HEK293T (cell line): ENCODE measurements at regions not wholly inside any gene's neighbourhood (a gene's known extent, or its start where the extent isn't known, plus 50 kb on each side); places are given as distances from the start of the nearest gene placed in this dataset.

Experiments used
- CTCF ChIA-PET: fragments of 350-600 bp; formaldehyde crosslinking; extraction: SDS; loops from one replicate; lab custom pipeline; 2021; ENCODE audit warnings: antibody characterized with exemption, inconsistent platforms; lab: Yijun Ruan, JAX
- POLR2A ChIA-PET: fragments of 350-600 bp; formaldehyde crosslinking; extraction: SDS; loops from one replicate; lab custom pipeline; 2020; ENCODE audit warnings: antibody characterized with exemption, inconsistent platforms; lab: Yijun Ruan, JAX
- DNase-seq: peaks from one replicate; pipeline ENCODE4 v3.0.0; 2012; ENCODE audit warnings: mixed read lengths; ENCODE audit errors: extremely low spot score
- ARNT ChIP-seq: fragments of 450-650 bp; IDR thresholded peaks from 2 replicates; pipeline ENCODE4 v1.6.1; 2017; ENCODE audit warnings: mild to moderate bottlenecking
- BHLHE40 ChIP-seq: fragments of 450-650 bp; IDR thresholded peaks from 2 replicates; pipeline ENCODE4 v1.6.1; 2016; ENCODE audit warnings: mild to moderate bottlenecking, moderate library complexity, borderline replicate concordance
- CTBP1 ChIP-seq: fragments of 450-650 bp; IDR thresholded peaks from 2 replicates; pipeline ENCODE4 v1.6.1; 2016; ENCODE audit warnings: borderline replicate concordance
- ELF4 ChIP-seq: fragments of 450-650 bp; IDR thresholded peaks from 2 replicates; pipeline ENCODE4 v1.6.1; 2017; ENCODE audit warnings: antibody characterized with exemption
- FOXA1 ChIP-seq: fragments of 450-650 bp; IDR thresholded peaks from 2 replicates; pipeline ENCODE4 v1.6.1; 2016; ENCODE audit warnings: mild to moderate bottlenecking
- FOXK2 ChIP-seq: fragments of 450-650 bp; IDR thresholded peaks from 2 replicates; pipeline ENCODE4 v1.6.1; 2016; ENCODE audit warnings: mild to moderate bottlenecking
- FOXM1 ChIP-seq: fragments of 450-650 bp; IDR thresholded peaks from 2 replicates; pipeline ENCODE4 v1.6.1; 2017; ENCODE audit warnings: mild to moderate bottlenecking, borderline replicate concordance
- HDGF ChIP-seq: fragments of 450-650 bp; IDR thresholded peaks from 2 replicates; pipeline ENCODE4 v1.6.1; 2017; ENCODE audit warnings: antibody characterized with exemption, borderline replicate concordance
- L3MBTL2 ChIP-seq: fragments of 450-650 bp; conservative IDR thresholded peaks from 2 replicates; pipeline ENCODE4 v1.6.1; 2016; ENCODE audit warnings: mild to moderate bottlenecking
- LEF1 ChIP-seq: fragments of 450-650 bp; IDR thresholded peaks from 2 replicates; pipeline ENCODE4 v1.6.1; 2017; ENCODE audit warnings: mild to moderate bottlenecking, borderline replicate concordance
- NFRKB ChIP-seq: fragments of 450-650 bp; IDR thresholded peaks from 2 replicates; pipeline ENCODE4 v1.6.1; 2016; ENCODE audit warnings: mild to moderate bottlenecking, moderate library complexity
- PKNOX1 ChIP-seq: fragments of 450-650 bp; IDR thresholded peaks from 2 replicates; pipeline ENCODE4 v1.6.1; 2016
- SP1 ChIP-seq: fragments of 450-650 bp; IDR thresholded peaks from 2 replicates; pipeline ENCODE4 v1.6.1; 2017
- SUZ12 ChIP-seq: fragments of 450-650 bp; IDR thresholded peaks from 2 replicates; pipeline ENCODE4 v1.6.1; 2016; ENCODE audit warnings: mild to moderate bottlenecking
- TARDBP ChIP-seq: fragments of 450-650 bp; IDR thresholded peaks from 2 replicates; pipeline ENCODE4 v1.6.1; 2016
- ZNF384 ChIP-seq: fragments of 450-650 bp; IDR thresholded peaks from 2 replicates; pipeline ENCODE4 v1.6.1; 2016

GRCh38 chr13:33978653-33979052 lies 160.7 kb downstream of the RFC3 start:
- no peak for TF ChIP-seq PKNOX1
- TF ChIP-seq TARDBP: no peak
- no peak for TF ChIP-seq NFRKB
- TF ChIP-seq FOXA1: no peak
- TF ChIP-seq HDGF: no peak
- no peak for TF ChIP-seq ZNF384
- TF ChIP-seq LEF1: no peak
- no peak for TF ChIP-seq ARNT
- TF ChIP-seq ELF4: no peak
- no peak for TF ChIP-seq FOXK2
- no peak for TF ChIP-seq L3MBTL2
- TF ChIP-seq SP1: no peak
- DNase-seq: no peak
- ChIA-PET POLR2A (no interaction called here), CTCF (no interaction called here)

GRCh38 chr13:33992881-33993336 lies 175.0 kb downstream of the RFC3 start:
- DNase-seq: no peak
- ChIA-PET CTCF (no interaction called here), POLR2A (no interaction called here)
- TF ChIP-seq L3MBTL2 (no peak), LEF1 (no peak), FOXM1 (no peak), FOXK2 (no peak), TARDBP (no peak), NFRKB (no peak), ELF4 (no peak), ZNF384 (no peak), FOXA1 (no peak), BHLHE40 (no peak), SP1 (no peak), HDGF (no peak), CTBP1 (no peak), PKNOX1 (no peak)

- ChIA-PET POLR2A (no interaction called here), CTCF (no interaction called here)
- TF ChIP-seq CTBP1: no peak
- no peak for TF ChIP-seq FOXK2
- no peak for TF ChIP-seq LEF1
- TF ChIP-seq NFRKB: no peak
- no peak for TF ChIP-seq BHLHE40
- no peak for DNase-seq
Measured at GRCh38 chr13:33994198-33994597, 176.2 kb downstream of the RFC3 start.

- DNase-seq: no peak
- TF ChIP-seq FOXA1 (no peak), PKNOX1 (no peak), NFRKB (no peak), CTBP1 (no peak), ARNT (no peak), SP1 (no peak), L3MBTL2 (no peak), BHLHE40 (no peak), ZNF384 (no peak), TARDBP (no peak), FOXM1 (no peak), LEF1 (no peak), HDGF (no peak), SUZ12 (no peak), FOXK2 (no peak)
- ChIA-PET CTCF (no interaction called here), POLR2A (no interaction called here)
Measured at GRCh38 chr13:33994826-33995502, 177.0 kb downstream of the RFC3 start.

GRCh38 chr13:33996636-33997035 lies 178.7 kb downstream of the RFC3 start:
- DNase-seq: no peak
- POLR2A ChIA-PET: no interaction called here
- CTCF ChIA-PET: no interaction called here
- no peak for TF ChIP-seq FOXA1

GRCh38 chr13:33997574-33997973 lies 179.6 kb downstream of the RFC3 start:
- TF ChIP-seq FOXK2: no peak
- CTCF ChIA-PET: no interaction called here
- no peak for DNase-seq
- POLR2A ChIA-PET: no interaction called here
